IPS-18a (cell line): ENCODE measurements at regions not wholly inside any gene's neighbourhood (a gene's known extent, or its start where the extent isn't known, plus 50 kb on each side); places are given as distances from the start of the nearest gene placed in this dataset.
"Not testable (repeated sequence)": the region's sequence is repeated elsewhere in the genome, so short reads cannot be mapped to it uniquely, and the experiment has no call there.

Experiments
- H3K27ac ChIP-seq: one replicate; pipeline ENCODE4 v1.5.1; 2013; ENCODE audit warnings: low read length
- H3K27me3 ChIP-seq: one replicate; pipeline ENCODE4 v1.6.1; 2013; ENCODE audit warnings: mild to moderate bottlenecking, low read length; ENCODE audit not compliant: control insufficient read depth, insufficient read depth
- H3K36me3 ChIP-seq: one replicate; pipeline ENCODE4 v1.6.1; 2013; ENCODE audit warnings: low read depth, low read length; ENCODE audit not compliant: control insufficient read depth
- H3K4me1 ChIP-seq: one replicate; pipeline ENCODE4 v1.6.1; 2013; ENCODE audit warnings: low read depth, low read length; ENCODE audit not compliant: control insufficient read depth
- H3K4me3 ChIP-seq: one replicate; pipeline ENCODE4 v1.5.1; 2013; ENCODE audit warnings: low read length
- H3K9ac ChIP-seq: one replicate; pipeline ENCODE4 v1.6.1; 2013; ENCODE audit warnings: mild to moderate bottlenecking, low read length, moderate library complexity
- H3K9me3 ChIP-seq: one replicate; pipeline ENCODE4 v1.6.1; 2013; ENCODE audit warnings: low read depth, low read length; ENCODE audit not compliant: control insufficient read depth

DNA sequence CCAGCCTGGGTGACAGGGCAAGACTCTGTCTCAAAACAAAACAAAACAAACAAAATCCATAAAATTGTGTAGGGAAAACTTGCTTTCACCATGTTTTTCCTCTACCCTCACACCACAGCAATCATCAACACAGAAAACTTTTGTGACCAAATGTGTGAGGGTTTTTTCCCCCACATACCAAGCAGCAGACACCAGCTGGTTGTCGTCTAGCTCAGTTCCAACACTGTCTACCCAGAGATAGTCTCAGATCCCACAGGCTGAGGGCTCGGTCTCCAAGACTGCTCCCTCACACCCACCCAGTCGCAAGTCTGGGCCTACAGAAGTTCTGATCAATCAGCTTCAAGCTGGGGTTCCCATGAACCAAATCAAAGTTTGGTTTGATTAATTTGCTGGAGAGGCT is 322.4 kb upstream of the MAGI2 start:
- Histone ChIP-seq H3K27me3 (no peaks in the 10 kb centered on the region), H3K36me3 (no peaks in the 10 kb centered on the region), H3K9ac (no peak overlapping the region), H3K9me3 (no peaks in the 10 kb centered on the region), H3K4me1 (no peaks in the 10 kb centered on the region), H3K27ac (no peak overlapping the region), H3K4me3 (no peak overlapping the region)

- no peaks in the 10 kb centered on the region for H3K9me3 ChIP-seq
These were observed 320.7 kb upstream of the MAGI2 start for GRCh38 chr7:79774150-79774549.

GRCh38 chr7:79770970-79771369 is 317.5 kb upstream of the MAGI2 start:
- no peak overlapping the region for H3K4me3 ChIP-seq
- H3K4me1 ChIP-seq = peaks cover 2% of the 10 kb centered on the region
- no peaks in the 10 kb centered on the region for H3K36me3 ChIP-seq
- no peaks in the 10 kb centered on the region for H3K9me3 ChIP-seq
- H3K27me3 ChIP-seq = no peaks in the 10 kb centered on the region
- no peak overlapping the region for H3K27ac ChIP-seq
- no peak overlapping the region for H3K9ac ChIP-seq

More at GRCh38 chr7:79774150-79774549, 320.7 kb upstream of the MAGI2 start:
- H3K9ac ChIP-seq = no peak overlapping the region
- no peak overlapping the region for H3K4me3 ChIP-seq
- no peaks in the 10 kb centered on the region for H3K27me3 ChIP-seq
- H3K4me1 ChIP-seq = peaks cover 2% of the 10 kb centered on the region
- H3K27ac ChIP-seq = no peak overlapping the region
- no peaks in the 10 kb centered on the region for H3K36me3 ChIP-seq

DNA sequence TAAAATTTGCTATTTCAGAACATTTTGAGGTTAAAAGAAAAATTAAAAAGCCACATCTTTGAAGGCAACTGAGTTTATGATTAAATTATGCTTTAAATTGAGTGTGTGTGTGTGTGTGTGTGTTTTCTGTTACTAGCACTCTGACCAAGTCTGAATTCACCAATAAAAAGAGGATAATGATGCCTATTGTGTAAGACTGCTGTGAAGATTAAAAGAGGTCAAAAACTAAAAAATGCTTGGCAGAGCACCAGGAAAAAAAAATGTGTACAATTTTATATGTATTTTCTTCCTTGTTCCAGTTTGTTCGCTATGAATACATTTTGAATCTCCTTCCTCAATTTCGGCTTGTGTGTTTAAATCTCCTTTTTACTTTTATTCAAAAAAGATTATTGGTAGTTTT is 316.6 kb upstream of the MAGI2 start:
- Histone ChIP-seq H3K9me3 (no peaks in the 10 kb centered on the region), H3K36me3 (no peaks in the 10 kb centered on the region), H3K9ac (no peak overlapping the region), H3K4me1 (peaks cover 2% of the 10 kb centered on the region), H3K27ac (no peak overlapping the region), H3K27me3 (no peaks in the 10 kb centered on the region), H3K4me3 (no peak overlapping the region)

- H3K27me3 ChIP-seq, H3K36me3 ChIP-seq: not testable (repeated sequence)
These were observed 314.6 kb upstream of the MAGI2 start for GRCh38 chr7:79767876-79768560.

GRCh38 chr7:79767192-79767591 is 313.7 kb upstream of the MAGI2 start:
- not testable (repeated sequence) for H3K4me1 ChIP-seq, H3K9me3 ChIP-seq, H3K27me3 ChIP-seq

More at GRCh38 chr7:79767876-79768560, 314.6 kb upstream of the MAGI2 start:
- H3K4me1 ChIP-seq, H3K9me3 ChIP-seq, H3K27ac ChIP-seq, H3K9ac ChIP-seq, H3K4me3 ChIP-seq: not testable (repeated sequence)

GRCh38 chr7:79761876-79762429 is 308.5 kb upstream of the MAGI2 start:
- no peaks in the 10 kb centered on the region for H3K27me3 ChIP-seq
- no peaks in the 10 kb centered on the region for H3K4me1 ChIP-seq
- no peaks in the 10 kb centered on the region for H3K9me3 ChIP-seq
- H3K36me3 ChIP-seq = no peaks in the 10 kb centered on the region
- no peak overlapping the region for H3K4me3 ChIP-seq
- H3K9ac ChIP-seq = no peak overlapping the region
- H3K27ac ChIP-seq = no peak overlapping the region

More at GRCh38 chr7:79767192-79767591, 313.7 kb upstream of the MAGI2 start:
- not testable (repeated sequence) for H3K27ac ChIP-seq, H3K36me3 ChIP-seq, H3K9ac ChIP-seq, H3K4me3 ChIP-seq

- H3K27me3 ChIP-seq, H3K4me3 ChIP-seq: not testable (repeated sequence)
These were observed 297.5 kb upstream of the MAGI2 start for GRCh38 chr7:79750941-79751340.

DNA sequence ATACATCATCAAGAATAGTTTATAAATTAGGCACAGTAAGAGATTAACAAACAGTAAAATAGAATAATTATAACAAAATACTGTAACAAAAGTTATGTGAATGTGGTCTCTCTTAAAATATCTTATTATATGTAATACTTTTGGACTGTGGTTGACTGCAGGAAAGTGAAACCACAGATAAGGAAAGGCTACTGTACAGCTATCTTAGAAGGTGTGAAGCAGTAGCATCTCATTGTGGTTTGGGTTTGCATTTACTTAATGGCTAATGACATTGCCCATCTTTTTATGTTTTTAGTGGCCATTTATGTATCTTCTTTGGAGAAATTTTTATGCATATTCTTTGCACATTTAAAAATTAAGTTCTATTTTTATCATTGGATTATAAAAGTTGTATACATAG is 296.4 kb upstream of the MAGI2 start:
- H3K27me3 ChIP-seq = no peaks in the 10 kb centered on the region
- H3K4me3 ChIP-seq = no peak overlapping the region
- H3K27ac ChIP-seq = no peak overlapping the region
- no peak overlapping the region for H3K9ac ChIP-seq
- H3K9me3 ChIP-seq = no peaks in the 10 kb centered on the region
- no peaks in the 10 kb centered on the region for H3K36me3 ChIP-seq
- H3K4me1 ChIP-seq = no peaks in the 10 kb centered on the region

More at GRCh38 chr7:79750941-79751340, 297.5 kb upstream of the MAGI2 start:
- not testable (repeated sequence) for H3K9ac ChIP-seq, H3K9me3 ChIP-seq, H3K36me3 ChIP-seq, H3K27ac ChIP-seq, H3K4me1 ChIP-seq

DNA sequence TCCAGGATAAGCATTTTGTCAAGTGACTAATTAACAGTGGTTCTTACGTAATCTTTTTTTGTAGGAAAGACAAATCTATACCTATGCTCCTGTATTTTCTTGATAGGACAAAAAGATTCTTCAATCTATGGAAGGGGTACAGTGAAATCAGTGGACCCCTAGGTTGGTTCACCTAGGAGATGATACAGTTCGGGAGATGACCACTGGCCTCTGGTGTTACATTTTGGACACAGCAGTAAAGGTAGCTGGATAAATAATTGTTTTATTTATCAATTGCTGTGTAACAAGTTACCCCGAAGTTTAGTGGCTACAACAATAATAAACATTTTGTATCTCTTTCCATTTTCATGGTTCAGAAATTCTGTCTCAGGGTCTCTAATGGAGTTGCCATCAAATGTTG is 288.2 kb upstream of the MAGI2 start:
- Histone ChIP-seq H3K4me1 (no peaks in the 10 kb centered on the region), H3K27me3 (no peaks in the 10 kb centered on the region), H3K27ac (no peak overlapping the region), H3K9ac (no peak overlapping the region), H3K9me3 (no peaks in the 10 kb centered on the region), H3K4me3 (no peak overlapping the region), H3K36me3 (no peaks in the 10 kb centered on the region)

DNA sequence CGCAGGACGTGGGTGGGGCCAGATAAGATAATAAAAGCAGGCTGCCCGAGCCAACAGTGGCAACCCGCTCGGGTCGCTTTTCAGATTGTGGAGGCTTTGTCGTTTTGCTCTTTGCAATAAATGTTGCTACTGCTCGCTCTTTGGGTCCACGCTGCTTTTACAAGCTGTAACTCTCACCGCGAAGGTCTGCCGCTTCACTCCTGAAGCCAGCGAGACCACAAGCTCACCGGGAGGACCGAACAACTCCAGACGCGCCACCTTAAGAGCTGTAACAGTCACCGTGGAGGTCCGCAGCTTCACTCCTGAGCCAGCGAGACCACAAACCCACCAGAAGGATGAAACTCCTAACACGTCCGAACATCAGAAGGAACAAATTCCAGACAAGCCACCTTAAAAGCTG is 286.6 kb upstream of the MAGI2 start:
- H3K4me1 ChIP-seq = no peaks in the 10 kb centered on the region
- no peak overlapping the region for H3K4me3 ChIP-seq
- no peak overlapping the region for H3K27ac ChIP-seq
- no peaks in the 10 kb centered on the region for H3K9me3 ChIP-seq
- H3K9ac ChIP-seq = no peak overlapping the region
- H3K36me3 ChIP-seq = no peaks in the 10 kb centered on the region
- H3K27me3 ChIP-seq = no peaks in the 10 kb centered on the region

- not testable (repeated sequence) for H3K9me3 ChIP-seq, H3K27me3 ChIP-seq, H3K4me1 ChIP-seq, H3K27ac ChIP-seq, H3K4me3 ChIP-seq, H3K9ac ChIP-seq, H3K36me3 ChIP-seq
These were observed 285.7 kb upstream of the MAGI2 start for GRCh38 chr7:79739036-79739709.
